Tibial nerve (tissue), 4 donors: ENCODE measurements at regions not wholly inside any gene's neighbourhood (a gene's known extent, or its start where the extent isn't known, plus 50 kb on each side); places are given as distances from the start of the nearest gene placed in this dataset.
"Not testable (repeated sequence)": the region's sequence is repeated elsewhere in the genome, so short reads cannot be mapped to it uniquely, and the experiment has no call there.

Experiments used
- DNase-seq, 2 donors: peaks; one replicate each; pipeline ENCODE4 v3.0.0-alpha.2; 2019; ENCODE audit warnings: low spot score in 2 of 2
- H3K27ac ChIP-seq, 4 donors: fragments of 200-600 bp; sonication (generic) in 3 of 4; one replicate each; pipeline ENCODE4 v1.5.1; 2017 to 2019; ENCODE audit warnings: mild to moderate bottlenecking in 1 of 4
- H3K27me3 ChIP-seq, 2 donors: fragments of 200-600 bp; sonication (generic) in 1 of 2; one replicate each; pipeline versions ENCODE4 v1.5.1 to v1.6.0; 2017 to 2019
- H3K36me3 ChIP-seq, 3 donors: fragments of 200-600 bp; sonication (generic); one replicate each; pipeline ENCODE4 v1.5.1; 2018 to 2019
- H3K4me1 ChIP-seq, 4 donors: fragments of 200-600 bp; sonication (generic) in 3 of 4; one replicate each; pipeline ENCODE4 v1.5.1; 2017 to 2019
- H3K4me3 ChIP-seq, 4 donors: fragments of 200-600 bp; sonication (generic) in 3 of 4; one replicate each; pipeline ENCODE4 v1.5.1; 2017 to 2019; ENCODE audit warnings: mild to moderate bottlenecking in 1 of 4, moderate library complexity in 1 of 4
- H3K9me3 ChIP-seq, 4 donors: fragments of 200-600 bp; sonication (generic) in 3 of 4; one replicate each; pipeline ENCODE4 v1.5.1; 2017 to 2019
- CTCF ChIP-seq, 5 experiments: fragments of 200-600 bp in 3 of 5; fragments of 450-650 bp in 2 of 5; sonication (generic) in 3 of 5; IDR thresholded peaks; one replicate each; pipeline ENCODE4 v1.5.1; 2016 to 2019; ENCODE audit warnings: antibody characterized with exemption in 5 of 5, mild to moderate bottlenecking in 3 of 5, moderate library complexity in 2 of 5
- EP300 ChIP-seq, 2 donors: sonication (generic); formaldehyde crosslinking; IDR thresholded peaks; one replicate each; pipeline ENCODE4 v1.6.1; 2017; ENCODE audit warnings: antibody characterized with exemption in 2 of 2, mild to moderate bottlenecking in 1 of 2
- POLR2A ChIP-seq, 2 donors: fragments of 450-650 bp; IDR thresholded peaks; one replicate each; pipeline ENCODE4 v1.6.1; 2017; ENCODE audit warnings: antibody characterized with exemption in 2 of 2, mild to moderate bottlenecking in 2 of 2, moderate library complexity in 2 of 2
- WGBS, 2 donors: methylation state at CpG; one replicate each; pipeline ENCODE4 v1.1.5; 2018; 5-methylcytosine and 5-hydroxymethylcytosine counted together

GRCh38 chr3:103511891-103512290 is 1077.1 kb downstream of the ZPLD1 start:
- Histone ChIP-seq H3K27ac (no peak overlapping the region), H3K9me3 (no peaks in the 10 kb centered on the region), H3K27me3 (no peaks in the 10 kb centered on the region), H3K4me3 (no peak overlapping the region), H3K4me1 (no peaks in the 10 kb centered on the region), H3K36me3 (no peaks in the 10 kb centered on the region)
- WGBS, 2 donors = 87 to 93% methylated on average over 1 of the region's 1 CpG
- no peak for DNase-seq
- TF ChIP-seq CTCF (IDR thresholded peaks at IDR 0.05) = no peak
- no peak for TF ChIP-seq POLR2A (IDR thresholded peaks at IDR 0.05)
- no peak for TF ChIP-seq EP300 (IDR thresholded peaks at IDR 0.05)

- Histone ChIP-seq H3K4me1 (no peaks in the 10 kb centered on the region), H3K9me3 (no peaks in the 10 kb centered on the region), H3K36me3 (no peaks in the 10 kb centered on the region), H3K27me3 (no peaks in the 10 kb centered on the region), H3K27ac (no peak overlapping the region), H3K4me3 (no peak overlapping the region)
- no peak for DNase-seq
- no peak for TF ChIP-seq CTCF (IDR thresholded peaks at IDR 0.05)
- TF ChIP-seq EP300 (IDR thresholded peaks at IDR 0.05) = no peak
- no peak for TF ChIP-seq POLR2A (IDR thresholded peaks at IDR 0.05)
- WGBS, 2 donors = 68 to 69% methylated on average over 1 of the region's 1 CpG
Observed at GRCh38 chr3:103512595-103512994, 1077.8 kb downstream of the ZPLD1 start.

DNA sequence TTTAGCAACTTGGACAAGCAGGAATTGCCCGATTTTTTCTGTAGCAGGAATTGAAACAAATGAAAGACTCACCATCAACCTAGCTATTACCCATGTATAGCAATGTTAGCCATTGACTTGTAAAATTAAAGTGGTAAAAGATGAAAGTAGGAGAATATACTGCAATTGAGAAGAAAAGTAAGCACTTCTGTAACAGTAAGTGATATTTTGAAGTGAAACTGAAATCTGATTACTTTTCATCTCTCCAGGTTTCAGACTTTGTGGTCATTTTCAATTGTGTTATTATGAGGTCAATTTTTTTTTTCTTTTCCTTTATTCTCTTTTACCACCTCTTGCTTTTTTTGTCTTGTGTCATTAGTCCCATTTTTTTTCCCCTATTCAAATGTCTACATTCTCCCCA is 1078.2 kb downstream of the ZPLD1 start:
- no peak for DNase-seq
- TF ChIP-seq CTCF (IDR thresholded peaks at IDR 0.05) (no peak), EP300 (IDR thresholded peaks at IDR 0.05) (no peak), POLR2A (IDR thresholded peaks at IDR 0.05) (no peak)
- H3K4me1 ChIP-seq = no peaks in the 10 kb centered on the region
- no peaks in the 10 kb centered on the region for H3K27me3 ChIP-seq
- 90 to 92% methylated on average over 1 of the region's 1 CpG for WGBS, 2 donors
- no peak overlapping the region for H3K27ac ChIP-seq
- H3K36me3 ChIP-seq = no peaks in the 10 kb centered on the region
- H3K9me3 ChIP-seq = no peaks in the 10 kb centered on the region
- H3K4me3 ChIP-seq = no peak overlapping the region

DNA sequence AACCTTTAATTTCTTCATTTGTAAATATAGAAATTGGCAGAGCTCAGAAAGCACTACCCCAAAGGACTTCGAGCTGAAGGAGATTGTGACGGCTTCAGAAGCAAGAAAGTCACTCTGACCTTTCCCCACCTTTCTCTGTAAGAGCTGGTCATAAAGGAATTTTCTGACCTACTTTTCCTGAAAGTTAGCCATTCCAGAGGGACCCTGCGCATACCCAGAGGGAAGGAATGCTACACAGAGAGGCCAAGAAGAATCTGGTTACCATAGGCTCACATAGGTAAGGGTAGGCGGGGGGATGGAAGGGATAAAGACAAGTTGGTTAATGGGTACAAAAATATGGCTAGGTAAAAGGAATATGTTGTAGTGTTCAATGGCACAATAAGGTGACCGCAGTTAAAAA is 1080.3 kb downstream of the ZPLD1 start:
- Histone ChIP-seq H3K27me3 (no peaks in the 10 kb centered on the region), H3K4me3 (no peak overlapping the region), H3K27ac (no peak overlapping the region), H3K36me3 (no peaks in the 10 kb centered on the region), H3K4me1 (no peaks in the 10 kb centered on the region), H3K9me3 (no peaks in the 10 kb centered on the region)
- no peak for DNase-seq
- TF ChIP-seq CTCF (IDR thresholded peaks at IDR 0.05) (no peak), POLR2A (IDR thresholded peaks at IDR 0.05) (no peak), EP300 (IDR thresholded peaks at IDR 0.05) (no peak)
- 85 to 88% methylated on average over 5 of the region's 5 CpGs for WGBS, 2 donors

DNA sequence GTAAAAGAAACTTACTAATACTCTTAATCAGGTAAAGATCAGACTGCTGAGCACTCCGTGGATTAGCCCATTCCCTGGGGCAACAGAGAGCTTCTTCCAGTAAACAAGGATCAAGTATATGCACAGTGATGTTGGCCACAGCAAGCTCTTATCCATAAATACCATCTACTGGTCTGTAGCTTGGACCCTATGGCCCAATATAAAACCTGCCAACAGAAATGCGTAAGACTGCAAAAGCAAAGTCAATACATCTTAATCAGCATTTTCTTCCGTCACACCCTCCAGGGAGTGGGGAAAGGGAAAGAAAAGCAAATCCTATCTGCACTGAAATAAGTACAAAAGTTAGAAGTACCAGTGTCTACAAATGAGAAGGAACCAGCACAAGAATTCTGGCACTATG is 1082.1 kb downstream of the ZPLD1 start:
- no peak for DNase-seq
- H3K36me3 ChIP-seq = no peaks in the 10 kb centered on the region
- H3K4me3 ChIP-seq = no peak overlapping the region
- no peak for TF ChIP-seq POLR2A (IDR thresholded peaks at IDR 0.05)
- H3K27ac ChIP-seq = no peak overlapping the region
- H3K9me3 ChIP-seq = peaks cover 0 to 4% (median 0%) of the 10 kb centered on the region in 4 donors
- H3K27me3 ChIP-seq = no peaks in the 10 kb centered on the region
- H3K4me1 ChIP-seq = no peaks in the 10 kb centered on the region
- 91 to 92% methylated on average over 3 of the region's 3 CpGs for WGBS, 2 donors

GRCh38 chr3:103531327-103531726 is 1096.5 kb downstream of the ZPLD1 start:
- WGBS, 2 donors = 93 to 96% methylated on average over 19 of the region's 19 CpGs
- DNase-seq = not testable (repeated sequence)

More at GRCh38 chr3:103531327-103531726, 1096.5 kb downstream of the ZPLD1 start:
- H3K4me3 ChIP-seq, H3K27me3 ChIP-seq, H3K4me1 ChIP-seq, H3K9me3 ChIP-seq, H3K36me3 ChIP-seq, H3K27ac ChIP-seq: not testable (repeated sequence)
